GM03348 (cell line): ENCODE measurements at regions not wholly inside any gene's neighbourhood (a gene's known extent, or its start where the extent isn't known, plus 50 kb on each side); places are given as distances from the start of the nearest gene placed in this dataset.

ENCODE experiments used
- DNase-seq: peaks from one replicate; pipeline ENCODE4 v3.0.0; 2012; ENCODE audit warnings: low spot score

DNA sequence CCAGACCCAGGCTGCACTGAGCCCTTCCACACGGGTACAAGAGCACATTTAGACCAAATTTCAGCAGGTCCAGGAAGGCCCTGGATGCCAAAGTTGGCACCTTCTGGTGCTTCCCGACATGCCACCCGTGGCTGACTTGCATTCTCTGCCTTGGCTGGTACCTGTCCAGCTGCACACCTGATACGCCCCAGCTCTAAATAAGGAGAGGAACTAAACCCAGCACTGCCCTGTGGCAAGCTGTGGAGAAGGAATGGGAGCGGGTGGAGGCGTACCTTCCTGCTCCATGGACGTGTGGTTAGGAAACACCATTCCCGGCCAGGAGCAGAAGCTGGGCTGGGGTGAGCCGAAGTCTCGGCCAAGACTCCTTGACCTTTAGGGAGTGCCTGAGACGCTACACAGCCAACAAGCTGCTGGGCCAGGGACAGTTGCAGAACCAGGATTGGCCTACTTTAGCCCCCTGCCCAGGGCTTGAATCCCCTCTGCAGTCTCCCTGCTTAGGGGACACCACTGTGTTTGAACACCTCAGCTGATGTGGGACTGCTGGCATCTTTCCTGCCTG lies 86.5 kb upstream of the TAF1B start:
- no peak for DNase-seq

DNA sequence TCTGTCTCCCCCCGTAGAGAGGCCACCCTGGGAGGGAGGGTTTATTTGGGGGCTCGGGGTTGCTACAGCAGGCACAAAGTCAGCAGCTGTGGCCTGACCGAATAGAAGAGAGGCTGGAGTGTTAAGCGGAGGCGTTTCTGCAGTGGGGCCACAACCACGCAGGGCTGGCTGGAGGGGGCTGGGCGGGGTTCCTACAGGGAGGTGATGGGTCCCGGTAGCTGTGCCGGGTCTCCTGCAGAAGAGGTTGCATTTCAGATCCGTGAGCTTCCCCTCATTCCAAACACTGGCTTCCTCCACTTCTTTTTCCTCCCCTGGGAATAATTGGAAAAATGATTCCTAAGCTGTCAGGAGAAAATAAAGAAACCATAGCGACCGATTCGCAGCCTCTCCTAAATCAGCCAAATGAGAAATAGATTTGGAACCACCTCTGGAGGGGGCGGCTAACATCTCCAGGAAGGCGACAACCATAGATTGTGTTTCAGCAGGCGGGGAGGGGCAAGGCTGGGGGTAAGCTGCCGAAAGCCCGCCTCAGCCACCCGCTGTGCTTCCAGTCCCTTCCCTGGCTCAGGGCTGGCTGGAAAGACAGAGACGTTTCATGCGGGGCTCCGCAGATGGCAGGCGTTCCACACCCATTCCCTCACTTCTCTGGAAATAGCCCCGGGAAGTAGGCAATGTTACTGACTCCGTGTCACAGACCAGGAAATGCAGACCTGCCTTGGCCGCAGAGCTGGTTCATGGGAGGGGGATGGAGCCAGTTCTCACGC lies 85.6 kb upstream of the TAF1B start:
- DNase-seq: peak; percentile 62

DNA sequence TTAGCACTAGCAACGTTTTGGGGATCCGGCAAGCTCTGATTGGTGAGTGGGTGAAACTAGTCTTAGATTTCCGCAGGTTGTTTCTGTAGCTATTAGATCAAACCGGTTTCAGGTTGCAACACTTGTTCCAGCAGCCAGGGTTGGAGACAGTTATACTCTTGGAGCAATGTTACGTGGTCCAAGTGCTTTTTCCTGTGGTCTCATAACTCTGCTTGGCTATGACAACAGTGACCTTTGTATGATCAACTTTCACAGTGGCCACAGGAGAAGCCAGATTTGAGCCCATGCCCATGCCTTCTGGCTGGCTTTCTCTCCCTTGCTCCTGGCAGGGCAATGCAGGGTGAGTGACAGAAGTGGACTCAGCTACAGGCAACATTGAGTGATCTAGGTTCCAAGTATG lies 84.5 kb upstream of the TAF1B start:
- DNase-seq: no peak

DNA sequence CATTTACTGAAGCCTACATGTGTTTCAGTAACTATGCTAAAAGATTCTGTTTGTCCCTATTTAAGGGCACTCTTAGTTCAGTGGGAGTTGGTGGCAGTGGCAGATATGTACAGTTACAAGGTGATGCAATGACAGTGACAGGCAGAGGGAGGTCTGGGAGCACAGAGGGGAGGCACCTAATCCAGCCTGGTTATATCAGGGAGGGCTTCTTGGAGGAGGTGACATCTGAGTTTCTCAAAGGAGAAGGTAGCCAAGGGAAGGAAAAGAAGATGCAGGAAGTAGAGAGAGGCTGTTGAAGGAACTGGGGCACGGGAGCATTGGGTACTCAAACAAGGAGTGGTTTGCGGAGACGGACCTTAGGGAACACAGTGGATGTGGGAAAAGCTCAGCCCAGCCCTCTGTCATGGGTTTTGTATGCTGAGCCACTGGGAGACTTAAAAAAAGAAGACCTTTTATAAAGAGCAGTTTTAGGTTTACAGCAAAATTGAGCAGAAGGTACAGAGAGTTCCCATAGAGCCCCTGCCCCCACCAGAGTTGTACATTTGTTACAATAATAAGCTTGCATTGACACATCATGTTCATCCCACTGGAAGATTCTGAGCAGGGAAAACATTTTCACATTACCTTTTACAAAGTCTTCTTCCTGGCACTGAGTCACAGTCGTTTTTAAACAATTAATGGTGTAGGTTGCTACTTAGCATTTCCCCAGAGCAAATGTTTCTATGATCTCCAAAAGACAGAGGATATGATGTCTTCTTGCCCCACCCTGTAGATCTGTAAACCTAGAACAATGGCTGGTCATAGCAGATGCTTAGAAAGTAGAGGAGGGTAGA lies 83.0 kb upstream of the TAF1B start:
- no peak for DNase-seq

DNA sequence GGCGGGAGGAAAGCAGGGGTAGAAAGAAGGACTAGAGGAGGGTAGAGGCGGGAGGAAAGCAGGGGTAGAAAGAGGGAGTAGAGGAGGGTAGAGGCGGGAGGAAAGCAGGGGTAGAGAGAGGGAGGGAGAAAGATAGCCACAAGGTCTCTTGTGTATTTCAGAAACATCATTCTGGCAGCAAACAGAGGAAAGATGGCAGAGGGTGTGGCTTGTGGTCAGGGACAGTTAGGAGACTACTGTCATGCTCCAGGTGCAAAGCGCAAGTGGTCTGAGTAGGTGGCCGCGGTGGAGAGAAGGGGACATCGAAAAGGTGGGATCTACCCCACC lies 82.4 kb upstream of the TAF1B start:
- no peak for DNase-seq

DNA sequence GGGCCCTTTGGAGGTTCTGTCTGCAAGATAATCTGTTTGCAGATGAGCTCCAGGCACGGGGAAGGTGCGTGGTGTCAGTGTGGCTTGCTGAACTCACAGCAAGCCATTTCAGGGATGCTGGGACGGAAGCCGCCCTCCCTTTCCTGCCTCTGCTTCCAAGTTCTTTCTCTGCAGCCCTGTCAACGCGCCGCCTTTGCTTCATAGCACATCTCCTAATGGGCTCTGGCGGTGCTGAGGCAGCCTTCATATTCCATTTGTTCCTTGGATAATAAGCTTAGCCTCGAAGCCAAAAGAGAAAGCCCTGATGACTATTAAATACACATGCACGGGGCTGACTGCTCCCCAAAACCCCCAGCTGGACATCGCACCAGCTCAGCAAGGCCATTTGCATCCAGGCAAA lies 81.7 kb upstream of the TAF1B start:
- no peak for DNase-seq

DNA sequence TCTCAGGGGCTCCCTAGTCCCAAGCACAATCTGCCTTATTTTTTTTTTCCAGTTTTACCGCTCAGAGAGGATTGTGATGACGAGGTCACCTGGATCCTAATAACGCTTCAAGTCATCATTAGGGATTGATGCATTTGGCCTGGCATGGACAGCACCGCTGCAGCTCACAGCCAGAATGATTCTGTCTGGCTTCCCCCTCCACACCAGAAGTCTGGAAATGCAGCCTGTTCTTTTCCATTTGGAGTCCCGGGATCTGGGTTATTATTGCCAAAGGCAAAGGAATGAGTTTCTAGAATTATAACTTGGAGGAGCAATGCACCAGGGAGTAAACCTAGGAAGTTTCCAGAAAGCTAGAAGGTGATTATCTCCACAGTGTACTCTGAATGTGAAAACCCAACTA lies 81.1 kb upstream of the TAF1B start:
- DNase-seq: no peak

DNA sequence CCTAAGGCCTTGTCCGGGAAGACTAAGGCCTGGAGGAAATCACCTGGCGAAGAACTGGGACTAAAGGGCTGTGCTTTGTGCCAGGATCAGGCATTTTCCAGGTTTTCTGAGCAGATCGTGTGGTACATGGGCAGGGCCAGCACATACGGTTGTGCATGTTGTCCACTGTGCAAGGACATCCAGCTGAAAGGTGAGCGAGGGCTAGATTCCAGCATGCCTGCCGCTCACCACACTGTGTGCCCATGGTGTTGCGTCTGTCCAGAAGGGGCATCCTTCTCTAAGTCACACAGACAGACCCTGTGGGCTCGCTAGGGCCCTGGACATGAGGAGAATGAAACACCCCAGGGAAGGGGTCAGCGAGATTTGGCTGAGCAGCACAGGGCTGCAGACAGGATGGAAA lies 80.3 kb upstream of the TAF1B start:
- DNase-seq: no peak

DNA sequence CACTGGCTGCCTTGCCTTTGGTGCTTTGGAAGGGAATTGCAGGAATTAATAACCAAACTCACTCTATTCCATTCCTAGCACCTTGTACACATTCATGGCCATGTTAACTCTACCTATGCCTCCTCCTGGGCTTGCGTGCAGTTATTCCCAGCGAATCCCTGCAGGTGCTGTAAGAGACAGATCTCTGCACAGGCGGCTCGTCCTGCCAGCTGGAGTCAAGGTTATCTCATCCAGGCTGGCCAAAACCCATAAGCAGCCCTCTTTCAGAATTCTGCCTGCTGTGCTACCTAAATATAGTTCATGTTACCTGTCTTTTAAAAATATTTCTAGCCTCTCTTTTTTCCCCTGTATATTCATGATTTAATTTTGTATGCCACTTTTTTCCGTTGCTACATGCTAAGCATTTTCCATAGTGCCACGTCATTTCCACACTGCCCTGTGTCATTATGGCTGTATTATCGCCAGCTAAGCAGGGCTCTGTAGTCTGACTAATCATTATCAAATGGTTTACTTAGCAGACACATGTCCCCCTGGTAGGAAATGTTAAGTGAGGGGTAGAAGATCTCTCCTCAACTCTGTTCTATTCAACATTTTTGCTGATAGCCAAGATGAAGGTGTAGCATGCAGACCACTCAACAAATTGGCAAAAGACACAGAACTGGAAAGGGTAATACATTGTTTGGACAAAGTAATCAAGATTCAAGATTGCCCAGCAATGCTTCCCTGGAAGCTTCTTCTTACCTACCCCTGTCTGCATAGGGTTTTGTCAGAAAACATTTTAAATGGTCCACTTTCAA lies 79.7 kb upstream of the TAF1B start:
- no peak for DNase-seq

DNA sequence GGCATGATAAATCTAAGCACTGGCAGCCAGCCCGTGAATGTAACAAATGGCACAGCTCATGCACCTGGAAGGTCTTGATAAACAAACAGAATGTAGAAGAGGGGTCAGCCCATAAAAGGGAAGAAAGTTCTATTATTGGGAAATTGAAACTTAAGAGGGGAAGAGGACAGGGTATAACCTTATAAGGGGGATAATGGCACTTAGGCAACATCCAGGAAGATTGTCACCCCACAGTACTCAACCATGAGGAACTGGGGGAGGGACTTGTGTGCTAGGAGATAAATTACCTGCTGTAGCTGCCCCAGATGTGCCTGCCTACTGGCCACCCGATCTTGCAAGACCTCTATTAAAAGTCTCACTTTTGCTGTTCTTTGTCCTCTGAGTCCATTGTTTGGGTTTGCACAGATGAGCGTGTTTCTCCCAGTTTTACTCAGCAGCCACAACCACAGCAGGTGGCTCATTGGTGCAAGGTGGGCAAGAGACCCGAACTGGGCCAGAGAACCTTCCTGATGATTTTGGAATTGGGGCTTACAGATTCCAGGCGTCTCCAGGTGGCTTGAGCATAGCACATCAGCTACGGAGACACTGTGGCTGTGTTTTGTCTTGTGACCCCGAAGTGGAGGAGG lies 79.0 kb upstream of the TAF1B start:
- no peak for DNase-seq

DNA sequence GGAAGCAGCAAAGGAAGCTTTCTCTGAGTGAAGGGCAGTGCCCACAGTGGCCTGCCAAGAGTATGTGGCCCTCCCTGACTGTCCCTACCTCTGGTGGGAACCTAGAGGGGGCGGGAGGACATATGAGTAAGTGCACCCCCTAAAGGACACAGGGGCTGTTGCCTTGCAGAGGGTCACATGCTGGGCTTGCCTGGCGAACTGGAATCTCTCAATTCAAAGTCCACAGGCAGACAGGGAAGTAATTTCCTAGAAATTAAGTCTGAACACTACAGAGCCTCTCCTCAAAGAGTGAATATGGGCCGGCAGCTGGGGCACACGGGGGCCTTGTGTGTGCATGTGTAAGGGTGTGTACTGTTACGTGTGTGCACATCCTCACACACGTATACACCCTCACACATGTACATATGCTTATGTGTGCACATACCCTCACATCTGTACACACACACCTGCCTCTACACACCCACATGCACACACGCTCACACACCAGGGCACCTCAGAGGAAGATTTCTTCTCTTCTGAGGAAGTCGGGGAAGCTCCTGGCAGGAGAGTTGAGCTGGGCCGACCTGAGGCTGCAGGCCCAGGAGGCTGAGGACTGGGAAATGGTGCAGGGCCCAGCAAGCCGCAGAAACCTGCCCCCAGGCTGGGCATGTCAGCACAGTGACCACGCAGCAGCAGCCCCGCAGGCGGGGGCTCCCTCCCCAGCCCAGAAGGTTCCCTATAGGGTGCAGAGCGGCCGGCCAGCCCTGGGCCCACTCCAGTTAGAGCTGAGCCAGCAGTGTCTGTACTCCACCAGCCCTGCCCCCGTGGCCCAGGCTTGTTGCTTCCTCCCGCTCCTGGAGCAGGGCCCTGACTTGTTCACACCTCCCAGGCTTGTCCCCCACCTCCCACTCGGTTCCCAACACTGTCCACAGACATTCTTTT lies 77.4 kb upstream of the TAF1B start:
- DNase-seq: peak; percentile 44

DNA sequence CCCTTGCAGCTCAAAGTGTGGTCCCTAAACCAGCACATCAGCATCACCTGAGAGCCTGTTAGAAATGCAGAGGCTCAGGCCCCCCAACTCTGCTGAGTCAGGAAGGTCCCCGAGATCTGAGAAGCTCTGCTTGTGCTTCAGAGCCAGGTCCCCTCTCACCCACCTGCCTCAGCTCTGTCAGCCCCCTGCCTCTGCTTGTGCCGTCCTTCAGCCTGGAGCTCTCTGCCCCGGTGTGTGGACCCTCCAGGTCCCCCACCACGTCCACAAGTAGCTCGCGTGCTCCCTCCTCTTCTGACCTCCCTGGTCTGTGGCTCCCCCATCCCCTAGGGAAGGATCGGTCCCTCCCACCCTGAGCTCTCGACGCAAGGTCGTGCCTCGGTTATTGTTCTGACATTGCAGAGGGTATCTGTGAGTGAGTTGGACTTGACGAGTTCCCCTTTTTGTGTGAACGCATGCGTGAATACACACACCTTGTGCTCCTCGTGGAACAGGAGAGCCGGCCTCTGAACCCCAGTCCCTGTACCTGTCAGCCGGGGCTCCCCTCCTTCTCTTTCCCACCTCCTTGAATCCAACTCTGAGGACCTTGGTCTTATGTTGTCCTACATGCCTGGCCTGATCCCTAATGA lies 75.5 kb upstream of the TAF1B start:
- DNase-seq: no peak

DNA sequence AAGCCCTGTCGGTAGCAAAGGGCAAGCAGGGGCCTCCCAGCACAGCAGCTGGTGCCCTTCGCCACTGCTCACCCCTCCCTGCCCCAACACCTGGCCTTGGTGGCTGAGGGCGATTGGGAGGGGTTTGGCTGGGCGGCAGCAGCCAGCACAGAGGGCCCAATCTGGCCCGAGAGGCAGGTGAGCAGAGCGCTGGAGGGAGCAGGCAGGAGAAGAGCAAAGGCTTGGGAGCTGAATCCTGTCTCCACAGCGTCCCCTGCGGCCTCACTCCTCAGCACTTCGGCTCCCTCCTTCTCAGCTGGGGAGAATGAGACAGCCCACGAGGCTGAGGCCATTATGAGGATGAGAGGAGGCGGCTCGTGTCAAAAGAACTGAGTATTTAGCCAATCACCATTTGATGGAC lies 74.9 kb upstream of the TAF1B start:
- DNase-seq: no peak

DNA sequence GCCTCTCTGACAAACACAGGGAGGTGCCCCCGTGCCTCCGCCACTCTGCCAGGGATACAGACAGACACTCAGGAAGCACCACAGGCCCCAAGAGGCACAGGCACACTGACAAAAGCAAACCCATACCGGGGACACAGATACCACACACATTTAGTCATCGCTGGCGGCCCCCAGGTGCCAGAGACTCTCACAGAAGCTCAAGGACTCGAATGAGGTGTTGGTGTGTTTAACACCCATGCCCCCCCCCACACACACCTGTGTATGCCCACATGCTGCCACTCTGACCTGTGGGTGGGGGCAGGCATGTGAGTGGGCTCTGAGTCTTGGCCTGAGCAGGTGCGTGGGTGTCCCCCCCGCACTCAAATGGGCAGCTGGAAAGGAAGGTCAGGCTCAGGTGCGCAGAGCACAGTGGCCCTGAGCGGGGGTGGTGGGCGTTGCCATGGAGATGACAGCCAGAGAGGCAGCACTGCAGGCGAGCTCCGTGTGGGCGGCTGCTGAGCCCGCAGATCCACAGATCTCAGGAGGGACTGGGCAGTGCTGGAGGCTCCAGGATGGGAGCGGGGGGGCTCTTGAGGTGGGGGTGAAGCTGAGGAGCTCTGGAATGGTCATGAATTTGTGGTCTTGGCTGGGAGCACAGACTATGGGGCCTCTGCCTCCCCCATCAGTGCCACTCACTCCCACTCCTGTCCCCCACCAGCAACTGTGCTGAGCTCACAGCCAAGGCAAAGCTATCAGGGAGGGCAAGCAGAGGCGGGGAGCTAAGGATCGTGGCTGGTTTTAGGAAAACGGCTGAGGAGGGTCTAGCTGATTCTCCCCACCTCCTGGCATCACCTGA lies 73.9 kb upstream of the TAF1B start:
- DNase-seq: no peak

DNA sequence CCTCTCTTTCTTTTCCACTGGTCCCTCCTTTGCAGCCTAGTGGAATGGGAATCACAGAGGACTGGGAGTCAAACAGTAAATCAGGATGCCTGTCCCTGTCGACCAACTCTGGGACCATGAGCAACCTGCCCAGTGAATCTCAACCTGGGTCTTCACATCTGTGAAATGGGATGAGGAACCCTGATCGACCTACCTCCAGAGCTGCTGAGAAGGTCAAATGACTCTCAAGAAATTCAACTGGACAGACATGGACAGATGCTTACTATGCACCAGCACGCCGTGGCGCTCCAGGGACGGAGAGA lies 73.3 kb upstream of the TAF1B start:
- no peak for DNase-seq

DNA sequence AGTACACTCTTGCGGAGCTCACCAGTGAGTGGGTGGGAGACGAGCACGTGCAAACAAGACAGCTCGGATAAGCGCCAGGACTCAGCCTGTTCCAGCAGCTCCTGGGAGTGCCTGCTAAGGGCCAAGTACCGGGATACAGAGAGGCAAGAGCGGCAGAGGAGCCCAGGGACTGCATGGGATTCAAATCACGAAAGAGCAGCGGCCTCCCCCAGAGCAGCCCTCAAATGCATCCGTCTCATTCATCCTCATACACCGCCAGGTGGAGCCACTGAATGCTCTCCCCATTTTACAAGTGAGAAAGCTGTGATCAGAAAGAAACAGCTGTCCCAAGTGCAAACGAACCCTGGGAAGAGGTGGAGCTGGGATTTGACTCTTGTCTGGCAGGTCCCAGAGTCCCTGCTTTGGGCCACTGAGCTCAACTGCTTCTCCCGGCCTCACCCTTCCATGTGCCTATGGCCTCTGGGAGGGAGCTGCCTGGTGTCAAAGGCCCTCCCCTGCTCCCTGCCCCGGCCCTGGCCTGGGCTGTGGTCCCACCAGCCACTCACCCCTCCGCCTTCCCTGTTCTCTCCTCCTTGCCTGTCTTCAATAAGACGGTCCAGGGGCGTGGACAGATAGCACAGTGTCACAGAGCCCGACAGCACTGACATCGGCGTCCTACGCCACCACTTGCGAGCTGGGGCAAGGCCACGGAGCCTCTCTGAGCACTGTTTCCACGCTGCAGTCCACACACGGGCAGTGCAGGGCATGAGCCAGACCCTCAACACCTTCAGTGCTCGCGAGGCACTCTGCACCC lies 72.8 kb upstream of the TAF1B start:
- DNase-seq: peak; percentile 88

DNA sequence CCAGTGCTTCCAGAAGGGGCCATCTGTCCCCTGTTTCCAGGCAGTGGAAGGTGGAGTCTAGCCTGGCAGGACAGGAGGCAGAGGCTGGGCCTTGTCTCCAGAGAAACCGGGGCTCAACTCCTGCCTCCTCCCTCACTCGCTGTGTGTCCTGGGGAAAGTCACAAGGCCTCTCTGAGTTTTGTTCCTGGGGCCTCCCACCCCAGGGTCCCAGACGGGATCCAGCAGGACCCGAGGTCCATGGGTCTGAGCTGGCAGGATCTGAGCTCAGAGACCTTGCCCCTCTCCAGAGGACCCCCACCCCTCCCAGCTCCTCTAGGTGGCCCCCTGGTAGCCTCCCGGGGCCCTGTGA lies 72.2 kb upstream of the TAF1B start:
- no peak for DNase-seq

DNA sequence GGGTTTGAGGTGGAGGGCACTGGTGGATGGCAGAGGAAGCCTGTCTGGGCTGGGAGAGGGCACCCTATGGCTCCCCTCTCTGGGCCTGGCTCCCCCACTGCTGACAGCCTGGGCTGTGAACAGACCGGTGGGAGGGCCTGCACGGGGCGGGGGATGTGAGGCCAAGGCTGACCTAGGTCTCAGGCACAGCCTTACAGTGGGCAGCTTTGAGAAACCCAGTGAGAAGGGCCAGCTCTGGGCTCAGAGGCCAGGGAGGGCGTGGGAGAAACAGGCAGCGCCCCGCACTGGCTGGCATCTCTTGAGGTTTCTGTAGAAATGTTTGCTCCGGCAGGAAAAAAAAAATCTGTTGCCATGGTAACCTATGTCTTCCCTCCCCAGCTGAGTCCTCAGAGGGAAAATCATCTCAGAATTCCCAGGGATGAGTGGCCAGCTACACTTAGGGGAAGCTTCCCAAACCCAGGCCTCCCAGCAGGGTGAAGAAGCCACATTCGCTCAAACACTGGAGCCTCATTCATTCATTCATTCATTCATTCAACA lies 71.7 kb upstream of the TAF1B start:
- peak; percentile 67 for DNase-seq
